NCI-H1694 (cell line): ENCODE measurements at regions not wholly inside any gene's neighbourhood (a gene's known extent, or its start where the extent isn't known, plus 50 kb on each side); places are given as distances from the start of the nearest gene placed in this dataset.
A peak's percentile ranks its signal among the peaks of the same experiment; 100 is the strongest.

ENCODE experiments used
- DNase-seq: peaks from one replicate; lab custom pipeline; 2025; lab: John Stamatoyannopoulos, UW

DNA sequence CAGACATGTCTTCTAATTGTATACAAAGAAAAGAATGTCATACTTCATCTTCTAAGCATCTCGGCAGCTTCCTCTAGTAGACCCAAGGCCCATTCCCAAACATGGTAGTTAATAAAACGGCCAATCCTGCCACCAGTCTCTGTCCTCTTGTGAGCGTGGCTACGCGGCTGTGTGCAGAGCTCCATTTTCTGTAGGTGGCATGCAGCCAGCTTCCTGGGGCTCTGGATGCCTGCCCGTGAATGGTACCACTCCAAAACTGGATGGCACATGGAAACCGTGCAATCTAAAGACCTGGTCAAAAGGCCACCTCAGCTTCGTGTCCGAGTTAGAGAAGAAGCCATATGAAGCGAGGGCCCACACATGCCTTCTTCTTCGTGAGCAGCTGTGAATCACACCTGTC, 110.7 kb downstream of the SIPA1L2 start:
- peak; percentile 62 for DNase-seq

DNA sequence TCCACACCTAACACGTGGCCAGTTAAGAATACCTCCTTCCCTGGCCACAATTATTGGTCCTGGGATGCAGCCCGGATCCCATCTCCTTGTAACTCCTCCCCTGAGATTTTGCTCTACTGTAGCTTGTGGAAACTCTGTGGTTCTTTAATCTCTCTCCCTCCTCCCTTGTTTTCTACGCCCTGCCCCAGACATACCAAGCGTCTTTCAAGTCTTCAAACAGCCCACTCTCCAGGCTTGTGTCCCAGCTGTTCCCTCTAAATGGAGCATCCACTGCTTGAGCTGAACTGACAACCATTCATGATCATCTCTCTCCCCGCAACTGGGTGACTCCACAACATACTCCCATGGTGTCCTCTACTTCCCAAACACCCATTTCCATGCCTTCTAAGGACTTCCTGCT, 111.6 kb downstream of the SIPA1L2 start:
- DNase-seq = no peak

DNA sequence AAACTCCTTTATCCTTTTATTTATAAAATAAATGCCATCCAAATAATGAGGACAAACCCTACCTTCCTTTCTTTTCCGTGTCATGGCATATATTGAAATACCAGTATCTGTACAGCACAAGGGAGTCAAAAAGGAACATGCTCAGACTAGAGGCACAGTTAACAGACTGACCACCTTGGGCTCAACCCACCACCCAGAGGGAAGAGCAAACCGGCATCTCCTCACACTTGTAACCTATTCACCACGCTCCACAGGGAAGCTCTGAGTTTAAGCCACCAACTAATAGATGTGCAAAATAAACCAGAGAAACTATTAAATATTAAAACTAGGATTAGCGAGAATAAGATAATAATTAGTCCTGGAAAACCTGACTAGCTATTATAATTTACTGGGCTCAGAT, 112.7 kb downstream of the SIPA1L2 start:
- DNase-seq = no peak

DNA sequence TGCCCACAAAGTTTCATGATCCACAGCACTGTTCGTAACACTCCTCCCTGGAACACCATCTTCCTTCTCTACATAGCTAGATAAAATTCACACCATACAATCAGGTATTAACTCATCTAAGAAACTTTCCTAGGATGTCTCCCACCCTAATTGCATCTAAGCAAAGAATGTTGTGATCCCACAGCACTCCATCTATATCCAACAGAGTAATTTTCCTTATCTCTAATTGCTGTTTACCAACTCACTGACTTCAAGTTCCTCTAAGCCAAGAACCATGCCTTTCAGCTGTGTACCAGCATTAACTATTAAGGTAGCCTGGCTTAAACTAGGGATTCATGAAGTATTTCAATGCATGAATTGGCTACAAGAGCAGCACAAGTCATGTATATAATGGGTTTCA, 114.2 kb downstream of the SIPA1L2 start:
- DNase-seq = no peak

- DNase-seq = no peak
These were observed 117.2 kb downstream of the SIPA1L2 start for GRCh38 chr1:232512712-232513111.

- no peak for DNase-seq
These were observed 118.8 kb downstream of the SIPA1L2 start for GRCh38 chr1:232511172-232511571.

- DNase-seq = no peak
These were observed 119.4 kb downstream of the SIPA1L2 start for GRCh38 chr1:232510367-232511110.

DNA sequence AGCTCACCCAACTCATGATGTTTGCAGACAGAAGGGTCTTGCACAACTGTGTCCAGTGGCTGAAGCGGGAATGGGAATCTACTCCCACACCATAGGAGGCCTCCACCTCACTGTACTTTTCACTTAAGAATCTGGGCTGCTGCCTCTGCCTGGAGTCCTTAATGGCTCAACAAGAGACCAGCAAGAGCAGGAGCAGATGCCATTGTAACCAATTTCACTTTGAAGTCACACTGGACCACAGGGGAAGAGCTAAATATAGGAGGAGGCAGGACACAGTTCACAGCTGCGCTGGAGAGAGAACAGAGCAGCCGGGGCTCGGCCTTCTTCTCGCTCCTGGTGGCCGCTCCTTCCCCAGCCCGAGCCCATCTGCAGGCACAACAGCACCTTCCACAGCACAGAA, 120.4 kb downstream of the SIPA1L2 start:
- DNase-seq = no peak

GRCh38 chr1:232508130-232508701, 121.7 kb downstream of the SIPA1L2 start:
- DNase-seq = no peak

DNA sequence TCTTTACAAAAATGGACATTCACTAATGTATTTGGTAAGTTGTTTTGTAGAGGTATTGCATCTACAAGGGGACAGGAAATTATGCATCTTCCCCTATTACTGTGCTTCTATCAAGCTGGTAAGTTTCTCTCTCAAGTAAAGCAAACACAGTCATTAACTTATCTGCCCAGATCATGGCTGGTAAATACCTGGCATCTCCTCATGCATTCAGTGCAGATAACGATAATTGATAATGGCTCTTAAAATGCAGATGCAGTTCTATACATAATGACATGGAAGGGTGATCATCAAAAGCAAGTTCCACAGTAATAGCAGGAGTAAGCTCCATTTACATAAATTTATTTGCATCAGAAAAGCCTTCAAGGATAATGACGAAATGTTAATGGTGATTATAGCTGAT, 122.4 kb downstream of the SIPA1L2 start:
- DNase-seq = no peak

- no peak for DNase-seq
These were observed 124.0 kb downstream of the SIPA1L2 start for GRCh38 chr1:232505884-232506283.

DNA sequence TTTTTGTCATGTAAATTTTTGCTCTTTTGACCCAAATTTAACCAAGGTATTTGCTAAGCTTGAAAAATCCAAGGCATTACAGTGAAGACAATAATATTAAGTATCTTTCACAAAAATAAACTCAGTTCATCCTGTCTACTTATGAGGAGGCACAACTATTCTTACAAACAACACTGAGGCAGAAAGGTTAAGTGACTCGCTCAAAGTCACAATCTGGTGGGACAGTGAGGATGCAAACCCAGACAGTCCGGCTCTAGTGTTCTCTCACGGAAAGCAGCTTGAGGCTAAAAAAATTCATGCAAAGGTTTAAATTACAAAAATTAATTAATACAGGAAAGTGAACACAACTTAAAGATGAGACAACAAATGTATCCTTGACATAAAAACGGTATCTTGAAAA, 125.3 kb downstream of the SIPA1L2 start:
- DNase-seq = no peak

DNA sequence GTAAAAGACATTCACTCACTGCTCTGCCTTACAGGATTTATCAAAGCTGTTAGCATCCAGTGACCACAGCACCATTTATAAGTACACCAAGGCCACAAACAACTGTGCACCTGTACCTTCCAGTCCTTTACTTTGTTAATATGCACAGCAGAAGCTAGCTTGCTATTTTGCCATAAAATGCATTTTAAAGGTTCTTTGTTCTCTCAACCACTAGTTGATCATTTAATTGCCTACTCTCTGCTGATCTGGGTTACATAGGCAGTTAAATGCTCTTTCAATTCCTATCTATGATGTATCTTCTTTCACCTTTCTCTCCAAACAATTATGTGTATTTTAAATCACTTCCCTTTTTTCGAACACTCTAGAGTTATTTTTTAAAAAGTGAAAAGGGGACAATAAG, 126.4 kb downstream of the SIPA1L2 start:
- no peak for DNase-seq

DNA sequence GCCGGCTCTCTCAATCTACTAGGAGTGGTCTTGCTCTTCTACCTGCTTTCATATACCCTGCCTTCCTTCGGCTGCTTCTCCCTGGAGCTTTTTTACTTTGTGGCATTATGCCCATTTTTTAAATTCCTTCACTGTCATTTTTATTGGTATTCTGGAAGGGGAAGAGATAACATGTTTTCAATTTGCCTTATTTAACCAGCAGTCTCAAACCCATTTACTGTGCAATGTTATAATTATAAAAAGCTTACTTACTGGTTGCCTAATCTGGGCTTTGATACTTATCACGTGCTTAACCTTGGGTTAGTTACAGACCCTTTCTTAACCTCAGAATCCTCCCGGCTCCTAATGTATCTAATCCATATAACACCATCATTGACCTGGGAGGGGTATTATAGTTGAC, 128.1 kb downstream of the SIPA1L2 start:
- DNase-seq = no peak

DNA sequence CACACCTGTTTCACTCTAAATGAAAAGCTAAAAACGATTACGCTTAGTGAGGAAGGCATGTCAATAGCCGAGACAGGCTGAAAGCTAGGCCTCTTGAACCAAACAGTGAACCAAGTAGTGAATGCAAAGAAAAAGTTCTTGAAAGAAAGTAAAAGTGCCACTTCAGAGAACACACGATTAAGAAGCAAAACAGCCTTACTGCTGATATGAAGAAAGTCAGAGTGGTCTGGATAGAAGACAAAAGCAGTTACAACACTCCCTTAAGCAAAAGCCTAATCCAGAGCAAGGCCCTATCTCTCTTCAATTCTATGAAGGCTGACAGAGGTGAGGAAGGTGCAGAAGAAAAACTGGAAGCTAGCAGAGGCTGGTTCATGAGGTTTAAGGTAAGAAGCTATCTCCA, 130.7 kb downstream of the SIPA1L2 start:
- DNase-seq = no peak

GRCh38 chr1:232493869-232494268, 136.1 kb downstream of the SIPA1L2 start:
- no peak for DNase-seq

GRCh38 chr1:232489256-232489655, 140.7 kb downstream of the SIPA1L2 start:
- no peak for DNase-seq

DNA sequence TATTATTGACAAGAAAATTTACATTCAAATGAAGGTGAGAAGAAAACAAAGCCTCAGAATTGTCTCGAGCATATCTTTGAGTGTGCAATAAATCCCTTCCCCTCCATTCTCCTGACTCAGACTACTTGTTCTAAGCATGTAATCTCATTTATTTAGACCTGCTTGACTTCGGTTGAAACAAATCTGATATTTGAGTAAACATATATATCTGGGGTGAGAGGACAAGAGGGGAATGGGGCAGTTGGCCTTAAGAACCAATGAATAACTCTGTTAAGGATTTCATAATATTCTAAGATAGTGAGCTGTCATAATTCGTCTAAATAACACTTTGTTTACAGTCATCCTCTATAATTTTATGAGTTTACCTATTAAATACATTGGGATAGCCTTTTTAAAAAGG, 142.7 kb downstream of the SIPA1L2 start:
- DNase-seq = no peak

DNA sequence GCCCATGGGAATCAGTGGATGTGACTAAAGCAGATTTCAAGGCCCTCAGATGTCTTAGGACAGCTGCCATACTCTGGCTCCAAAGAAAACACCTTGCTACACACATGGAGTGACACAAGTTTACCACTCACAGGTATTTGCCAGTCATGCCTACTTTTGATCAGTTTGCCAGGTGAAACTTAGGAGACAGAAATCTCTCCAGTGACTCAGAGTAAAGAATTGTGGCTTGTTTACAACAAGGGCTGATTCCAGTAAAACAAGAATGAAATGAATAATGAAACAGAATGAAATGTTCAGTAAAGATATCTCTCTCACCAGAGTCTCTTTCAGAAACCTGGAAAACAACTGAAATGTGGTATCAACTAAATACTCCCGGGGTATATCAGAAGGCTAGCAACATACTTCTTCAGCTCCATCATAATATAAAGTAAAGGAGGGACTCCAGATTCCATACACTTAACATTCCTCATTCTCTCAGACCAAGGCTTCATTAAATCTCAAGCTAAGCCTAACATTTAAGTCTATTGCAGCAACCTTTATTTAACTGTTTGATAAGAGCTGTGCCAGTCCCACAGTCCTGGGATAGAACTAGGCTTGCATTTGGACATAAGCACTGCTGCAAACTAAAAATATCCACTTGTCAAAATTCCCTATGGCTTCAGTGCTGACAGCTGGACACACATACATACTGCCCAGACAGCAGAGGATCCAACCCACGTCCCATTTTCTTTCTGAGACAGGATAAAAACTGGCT, 143.3 kb downstream of the SIPA1L2 start:
- no peak for DNase-seq

GRCh38 chr1:232486006-232486405, 143.9 kb downstream of the SIPA1L2 start:
- DNase-seq = no peak

- DNase-seq = no peak
These were observed 145.1 kb downstream of the SIPA1L2 start for GRCh38 chr1:232484856-232485255.

GRCh38 chr1:232483826-232484225, 146.1 kb downstream of the SIPA1L2 start:
- no peak for DNase-seq

DNA sequence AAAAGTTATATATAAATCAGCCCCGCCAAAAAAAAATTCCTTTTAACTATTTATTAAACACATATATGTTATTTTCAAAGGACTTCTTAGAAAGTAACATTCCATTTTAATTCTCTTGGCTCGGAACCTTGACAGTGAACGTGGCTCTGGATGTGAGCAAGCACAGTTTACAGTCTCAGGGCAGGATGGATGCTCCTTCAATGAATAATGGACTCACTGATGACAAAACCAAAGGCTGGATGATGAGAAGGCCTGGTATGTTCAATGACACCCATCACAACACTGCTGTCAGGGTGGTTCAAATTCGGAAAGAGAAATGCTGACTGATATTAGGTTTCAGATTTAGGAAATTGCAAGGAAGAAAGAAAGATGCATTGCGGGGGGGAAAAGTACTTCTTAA, 148.8 kb downstream of the SIPA1L2 start:
- DNase-seq = no peak
